ENCODE measurements at regions not wholly inside any gene's neighbourhood (a gene's known extent, or its start where the extent isn't known, plus 50 kb on each side); places are given as distances from the start of the nearest gene placed in this dataset.

- TF ChIP-seq POLR2AphosphoS5 (IDR thresholded peaks at IDR 0.05; ENCODE audit: low read depth), result no peak
- TF ChIP-seq, protein P1, sequence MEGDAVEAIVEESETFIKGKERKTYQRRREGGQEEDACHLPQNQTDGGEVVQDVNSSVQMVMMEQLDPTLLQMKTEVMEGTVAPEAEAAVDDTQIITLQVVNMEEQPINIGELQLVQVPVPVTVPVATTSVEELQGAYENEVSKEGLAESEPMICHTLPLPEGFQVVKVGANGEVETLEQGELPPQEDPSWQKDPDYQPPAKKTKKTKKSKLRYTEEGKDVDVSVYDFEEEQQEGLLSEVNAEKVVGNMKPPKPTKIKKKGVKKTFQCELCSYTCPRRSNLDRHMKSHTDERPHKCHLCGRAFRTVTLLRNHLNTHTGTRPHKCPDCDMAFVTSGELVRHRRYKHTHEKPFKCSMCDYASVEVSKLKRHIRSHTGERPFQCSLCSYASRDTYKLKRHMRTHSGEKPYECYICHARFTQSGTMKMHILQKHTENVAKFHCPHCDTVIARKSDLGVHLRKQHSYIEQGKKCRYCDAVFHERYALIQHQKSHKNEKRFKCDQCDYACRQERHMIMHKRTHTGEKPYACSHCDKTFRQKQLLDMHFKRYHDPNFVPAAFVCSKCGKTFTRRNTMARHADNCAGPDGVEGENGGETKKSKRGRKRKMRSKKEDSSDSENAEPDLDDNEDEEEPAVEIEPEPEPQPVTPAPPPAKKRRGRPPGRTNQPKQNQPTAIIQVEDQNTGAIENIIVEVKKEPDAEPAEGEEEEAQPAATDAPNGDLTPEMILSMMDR (IDR thresholded peaks at IDR 0.05; ENCODE audit: insufficient read depth, low read length), result no peak
- TF ChIP-seq, protein P2, sequence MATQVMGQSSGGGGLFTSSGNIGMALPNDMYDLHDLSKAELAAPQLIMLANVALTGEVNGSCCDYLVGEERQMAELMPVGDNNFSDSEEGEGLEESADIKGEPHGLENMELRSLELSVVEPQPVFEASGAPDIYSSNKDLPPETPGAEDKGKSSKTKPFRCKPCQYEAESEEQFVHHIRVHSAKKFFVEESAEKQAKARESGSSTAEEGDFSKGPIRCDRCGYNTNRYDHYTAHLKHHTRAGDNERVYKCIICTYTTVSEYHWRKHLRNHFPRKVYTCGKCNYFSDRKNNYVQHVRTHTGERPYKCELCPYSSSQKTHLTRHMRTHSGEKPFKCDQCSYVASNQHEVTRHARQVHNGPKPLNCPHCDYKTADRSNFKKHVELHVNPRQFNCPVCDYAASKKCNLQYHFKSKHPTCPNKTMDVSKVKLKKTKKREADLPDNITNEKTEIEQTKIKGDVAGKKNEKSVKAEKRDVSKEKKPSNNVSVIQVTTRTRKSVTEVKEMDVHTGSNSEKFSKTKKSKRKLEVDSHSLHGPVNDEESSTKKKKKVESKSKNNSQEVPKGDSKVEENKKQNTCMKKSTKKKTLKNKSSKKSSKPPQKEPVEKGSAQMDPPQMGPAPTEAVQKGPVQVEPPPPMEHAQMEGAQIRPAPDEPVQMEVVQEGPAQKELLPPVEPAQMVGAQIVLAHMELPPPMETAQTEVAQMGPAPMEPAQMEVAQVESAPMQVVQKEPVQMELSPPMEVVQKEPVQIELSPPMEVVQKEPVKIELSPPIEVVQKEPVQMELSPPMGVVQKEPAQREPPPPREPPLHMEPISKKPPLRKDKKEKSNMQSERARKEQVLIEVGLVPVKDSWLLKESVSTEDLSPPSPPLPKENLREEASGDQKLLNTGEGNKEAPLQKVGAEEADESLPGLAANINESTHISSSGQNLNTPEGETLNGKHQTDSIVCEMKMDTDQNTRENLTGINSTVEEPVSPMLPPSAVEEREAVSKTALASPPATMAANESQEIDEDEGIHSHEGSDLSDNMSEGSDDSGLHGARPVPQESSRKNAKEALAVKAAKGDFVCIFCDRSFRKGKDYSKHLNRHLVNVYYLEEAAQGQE (IDR thresholded peaks at IDR 0.05; ENCODE audit: insufficient replicate concordance, low read depth), result no peak
- no peak for TF ChIP-seq GABPA (IDR thresholded peaks at IDR 0.05; ENCODE audit: low read depth)
- TF ChIP-seq SPI1 (IDR thresholded peaks at IDR 0.05; ENCODE audit: borderline replicate concordance, low read depth), result no peak
These were observed 79.6 kb downstream of the CPN2 start for GRCh38 chr3:194271460-194272035.

Measured in HL-60 (cell line).